H1 (cell line): ENCODE measurements at regions not wholly inside any gene's neighbourhood (a gene's known extent, or its start where the extent isn't known, plus 50 kb on each side); places are given as distances from the start of the nearest gene placed in this dataset.

Experiments
- CTCF ChIA-PET: fragments of 300-600 bp; sonication (Branson Sonifier 250); formaldehyde crosslinking; loops from one replicate; lab custom pipeline; 2021; ENCODE audit not compliant: partially characterized antibody; lab: Charles Lee
- POLR2A ChIA-PET: fragments of 300-600 bp; sonication (Branson Sonifier 250); formaldehyde crosslinking; loops from one replicate; lab custom pipeline; 2021; ENCODE audit warnings: inconsistent platforms; ENCODE audit not compliant: partially characterized antibody; lab: Charles Lee
- DNase-seq, 2 experiments: peaks; one replicate each; pipeline versions ENCODE4 v3.0.0 to v3.0.0-alpha.2; 2010 to 2022; ENCODE audit warnings: low spot score in 2 of 2, low read depth in 1 of 2, mixed read lengths in 1 of 2
- FAIRE-seq: peaks from 2 replicates; lab custom pipeline; 2011; peaks lifted over from hg19 to GRCh38; lab: Jason Lieb, UNC
- H2AFZ ChIP-seq: 2 replicates; pipeline ENCODE4 v1.8.1; 2012; ENCODE audit warnings: low read length, inconsistent platforms
- H2AK5ac ChIP-seq: 2 replicates; pipeline ENCODE4 v1.6.1; 2013; ENCODE audit warnings: low read depth, low read length
- H2BK120ac ChIP-seq: replicated peaks from 2 replicates; pipeline ENCODE3; 2013; ENCODE audit warnings: low read depth, low read length, inconsistent platforms
- H2BK12ac ChIP-seq: 2 replicates; pipeline ENCODE4 v1.6.1; 2013; ENCODE audit warnings: low read depth, low read length
- H2BK15ac ChIP-seq: 2 replicates; pipeline ENCODE4 v1.6.1; 2013; ENCODE audit warnings: low read length
- H2BK20ac ChIP-seq: 2 replicates; pipeline ENCODE4 v1.6.1; 2013; ENCODE audit warnings: low read length
- H2BK5ac ChIP-seq: 2 replicates; pipeline ENCODE4 v1.6.1; 2013; ENCODE audit warnings: low read depth, low read length
- H3K14ac ChIP-seq: 2 replicates; pipeline ENCODE4 v1.6.1; 2013; ENCODE audit warnings: inconsistent platforms; ENCODE audit not compliant: insufficient read length
- H3K18ac ChIP-seq: 2 replicates; pipeline ENCODE4 v1.6.1; 2013; ENCODE audit warnings: low read length; ENCODE audit errors: extremely low read depth
- H3K23ac ChIP-seq: 2 replicates; pipeline ENCODE4 v1.6.1; 2013; ENCODE audit warnings: inconsistent platforms; ENCODE audit not compliant: insufficient read length
- H3K23me2 ChIP-seq: 2 replicates; pipeline ENCODE4 v1.6.1; 2013; ENCODE audit warnings: low read depth, low read length
- H3K27ac ChIP-seq: 2 replicates; pipeline ENCODE4 v1.6.1; 2011; ENCODE audit warnings: low read depth, low read length, inconsistent platforms
- H3K27me3 ChIP-seq, 4 experiments: replicated peaks in 1 of 4; 1 replicate in 1 of 4; 2 replicates in 3 of 4; pipeline versions ENCODE4 v1.6.1 to v1.8.1; 2011 to 2013; ENCODE audit warnings: low read length in 3 of 4, mild to moderate bottlenecking in 3 of 4, inconsistent platforms in 2 of 4, mixed read lengths in 2 of 4, moderate library complexity in 1 of 4; ENCODE audit not compliant: control insufficient read depth in 3 of 4, insufficient read depth in 3 of 4; ENCODE audit errors: extremely low read depth in 1 of 4
- H3K36me3 ChIP-seq, 4 experiments: 2 replicates each; pipeline versions ENCODE4 v1.6.1 to v1.8.1; 2011 to 2013; ENCODE audit warnings: mild to moderate bottlenecking in 4 of 4, low read length in 3 of 4, moderate library complexity in 2 of 4, control low read depth in 1 of 4, inconsistent platforms in 1 of 4; ENCODE audit not compliant: insufficient read depth in 4 of 4, control insufficient read depth in 2 of 4
- H3K4ac ChIP-seq: replicated peaks from 2 replicates; pipeline ENCODE3; 2013; ENCODE audit warnings: low read length, low read depth, mixed read lengths, inconsistent platforms; ENCODE audit not compliant: insufficient read length
- H3K4me1 ChIP-seq, 4 experiments: replicated peaks in 1 of 4; 1 replicate in 1 of 4; 2 replicates in 3 of 4; pipeline versions ENCODE4 v1.6.1 to v1.8.1; 2011 to 2013; ENCODE audit warnings: low read length in 3 of 4, inconsistent platforms in 2 of 4, mixed read lengths in 1 of 4; ENCODE audit not compliant: insufficient read depth in 4 of 4, control insufficient read depth in 3 of 4
- H3K4me2 ChIP-seq, 2 experiments: 2 replicates each; pipeline versions ENCODE4 v1.6.1 to v1.8.1; 2011 to 2013; ENCODE audit warnings: low read depth in 2 of 2, low read length in 2 of 2, control low read depth in 1 of 2, inconsistent platforms in 1 of 2, mild to moderate bottlenecking in 1 of 2; ENCODE audit not compliant: insufficient read depth in 1 of 2
- H3K4me3 ChIP-seq, 4 experiments: fragments of 200-600, 300-600 bp in 1 of 4; sonication (generic), shearing (Covaris generic), sonication (Bioruptor Twin) in 1 of 4; 2 replicates each; pipeline versions ENCODE4 v1.5.1 to v1.8.1; 2011 to 2016; ENCODE audit warnings: low read length in 4 of 4, low read depth in 3 of 4, control low read depth in 2 of 4, inconsistent platforms in 2 of 4, mild to moderate bottlenecking in 2 of 4, mixed read lengths in 1 of 4, moderate library complexity in 1 of 4; ENCODE audit not compliant: insufficient read depth in 2 of 4; ENCODE audit errors: extremely low read depth in 1 of 4
- H3K56ac ChIP-seq: replicated peaks from 2 replicates; pipeline ENCODE3; 2013; ENCODE audit warnings: low read depth, mild to moderate bottlenecking, mixed read lengths, low read length, inconsistent platforms; ENCODE audit not compliant: insufficient read length
- H3K79me1 ChIP-seq: 2 replicates; pipeline ENCODE4 v1.6.1; 2013; ENCODE audit warnings: low read depth, low read length, control low read depth
- H3K79me2 ChIP-seq, 2 experiments: 2 replicates each; pipeline versions ENCODE4 v1.6.1 to v1.8.1; 2012 to 2013; ENCODE audit warnings: low read length in 2 of 2, mild to moderate bottlenecking in 2 of 2, inconsistent platforms in 1 of 2; ENCODE audit not compliant: insufficient read depth in 2 of 2, control insufficient read depth in 1 of 2
- H3K9ac ChIP-seq, 4 experiments: replicated peaks in 1 of 4; 1 replicate in 1 of 4; 2 replicates in 3 of 4; pipeline versions ENCODE4 v1.6.1 to v1.8.1; 2011 to 2013; ENCODE audit warnings: low read depth in 3 of 4, low read length in 3 of 4, control low read depth in 2 of 4, mild to moderate bottlenecking in 2 of 4, moderate library complexity in 2 of 4, inconsistent platforms in 1 of 4; ENCODE audit errors: extremely low read depth in 1 of 4
- H3K9me3 ChIP-seq, 2 experiments: 2 replicates each; pipeline versions ENCODE4 v1.6.1 to v1.8.1; 2012 to 2013; ENCODE audit warnings: mild to moderate bottlenecking in 2 of 2, moderate library complexity in 2 of 2, control low read depth in 1 of 2, inconsistent platforms in 1 of 2, low read depth in 1 of 2, low read length in 1 of 2, mixed read lengths in 1 of 2; ENCODE audit not compliant: insufficient read depth in 2 of 2
- H4K20me1 ChIP-seq, 2 experiments: replicated peaks in 1 of 2; 2 replicates each; pipeline versions ENCODE3 to v1.8.1; 2011 to 2013; ENCODE audit warnings: inconsistent platforms in 2 of 2, low read length in 2 of 2, mild to moderate bottlenecking in 1 of 2; ENCODE audit not compliant: insufficient read depth in 2 of 2, control insufficient read depth in 1 of 2
- H4K5ac ChIP-seq: 2 replicates; pipeline ENCODE4 v1.6.1; 2013; ENCODE audit warnings: low read length, low read depth, mixed read lengths, inconsistent platforms; ENCODE audit not compliant: insufficient read length
- H4K8ac ChIP-seq: 2 replicates; pipeline ENCODE4 v1.8.0; 2013; ENCODE audit warnings: mild to moderate bottlenecking, moderate library complexity, low read length, inconsistent platforms; ENCODE audit not compliant: insufficient read depth; ENCODE audit errors: extremely low read depth
- H4K91ac ChIP-seq: replicated peaks from 2 replicates; pipeline ENCODE3; 2013; ENCODE audit warnings: low read length, mixed read lengths, inconsistent platforms; ENCODE audit not compliant: insufficient read length
- ASH2L ChIP-seq: fragments of 200-600, 300-600 bp; sonication (generic); IDR thresholded peaks from one replicate; pipeline ENCODE4 v1.7.1; 2017; ENCODE audit warnings: low read length
- CEBPB ChIP-seq: IDR thresholded peaks from 2 replicates; pipeline ENCODE4 v1.6.1; 2012; ENCODE audit warnings: low read depth, low read length
- CREB1 ChIP-seq: IDR thresholded peaks from 2 replicates; pipeline ENCODE4 v1.6.1; 2012; ENCODE audit warnings: inconsistent platforms
- EP300 ChIP-seq, 2 experiments: IDR thresholded peaks; 1 replicate in 1 of 2; 2 replicates in 1 of 2; pipeline ENCODE4 v1.6.1; 2011 to 2012; ENCODE audit warnings: low read depth in 2 of 2, low read length in 2 of 2, mild to moderate bottlenecking in 2 of 2, borderline replicate concordance in 1 of 2, inconsistent platforms in 1 of 2, moderate library complexity in 1 of 2
- FOSL1 ChIP-seq: IDR thresholded peaks from 2 replicates; pipeline ENCODE4 v1.6.1; 2011; ENCODE audit warnings: mild to moderate bottlenecking, low read depth, low read length, moderate library complexity; ENCODE audit not compliant: insufficient read depth
- JUN ChIP-seq: IDR thresholded peaks from 2 replicates; pipeline ENCODE4 v1.6.1; 2011; ENCODE audit warnings: low read depth, mild to moderate bottlenecking, improper control_type of control experiment, low read length
- NANOG ChIP-seq: IDR thresholded peaks from 2 replicates; pipeline ENCODE4 v1.6.1; 2011; ENCODE audit warnings: low read length, low read depth, mild to moderate bottlenecking, inconsistent platforms; ENCODE audit not compliant: insufficient read depth, poor library complexity, severe bottlenecking
- NRF1 ChIP-seq: IDR thresholded peaks from 2 replicates; pipeline ENCODE4 v1.6.1; 2011; ENCODE audit warnings: mild to moderate bottlenecking, low read depth, low read length, improper control_type of control experiment
- POU5F1 ChIP-seq: IDR thresholded peaks from 2 replicates; pipeline ENCODE4 v1.6.1; 2011; ENCODE audit warnings: low read depth, mild to moderate bottlenecking, low read length, moderate library complexity
- RBBP5 ChIP-seq: IDR thresholded peaks from 2 replicates; pipeline ENCODE4 v1.7.1; 2012; ENCODE audit warnings: low read depth, mild to moderate bottlenecking, inconsistent platforms, low read length, moderate library complexity, borderline replicate concordance
- RXRA ChIP-seq: IDR thresholded peaks from 2 replicates; pipeline ENCODE4 v1.6.1; 2011; ENCODE audit warnings: low read depth, mild to moderate bottlenecking, low read length, moderate library complexity; ENCODE audit not compliant: insufficient read depth
- SP1 ChIP-seq: IDR thresholded peaks from 2 replicates; pipeline ENCODE4 v1.6.1; 2011; ENCODE audit warnings: low read depth, low read length
- SP2 ChIP-seq: IDR thresholded peaks from 2 replicates; pipeline ENCODE4 v1.6.1; 2012; ENCODE audit warnings: mild to moderate bottlenecking, low read length, inconsistent platforms
- TEAD4 ChIP-seq: IDR thresholded peaks from 2 replicates; pipeline ENCODE4 v1.6.1; 2012; ENCODE audit warnings: low read depth, low read length, inconsistent platforms, mixed read lengths
- WGBS, 2 experiments: shearing (Covaris generic) in 1 of 2; methylation state at CpG; one replicate each; pipeline versions ENCODE4 v1.1.6 to v1.1.7; 2013 to 2015; ENCODE audit warnings: low lambda C conversion rate in 2 of 2, mixed read lengths in 2 of 2, inconsistent platforms in 1 of 2, low coverage in 1 of 2, missing lambda C conversion rate in 1 of 2; ENCODE audit not compliant: insufficient replicate concordance in 2 of 2, insufficient coverage in 1 of 2, insufficient read length in 1 of 2; ENCODE audit errors: extremely low coverage in 1 of 2, missing lambda C conversion rate in 1 of 2; 5-methylcytosine and 5-hydroxymethylcytosine counted together
- TF ChIP-seq, protein P1 (sequence below): IDR thresholded peaks from 2 replicates; pipeline ENCODE4 v1.6.1; 2012; ENCODE audit warnings: inconsistent platforms

DNA sequence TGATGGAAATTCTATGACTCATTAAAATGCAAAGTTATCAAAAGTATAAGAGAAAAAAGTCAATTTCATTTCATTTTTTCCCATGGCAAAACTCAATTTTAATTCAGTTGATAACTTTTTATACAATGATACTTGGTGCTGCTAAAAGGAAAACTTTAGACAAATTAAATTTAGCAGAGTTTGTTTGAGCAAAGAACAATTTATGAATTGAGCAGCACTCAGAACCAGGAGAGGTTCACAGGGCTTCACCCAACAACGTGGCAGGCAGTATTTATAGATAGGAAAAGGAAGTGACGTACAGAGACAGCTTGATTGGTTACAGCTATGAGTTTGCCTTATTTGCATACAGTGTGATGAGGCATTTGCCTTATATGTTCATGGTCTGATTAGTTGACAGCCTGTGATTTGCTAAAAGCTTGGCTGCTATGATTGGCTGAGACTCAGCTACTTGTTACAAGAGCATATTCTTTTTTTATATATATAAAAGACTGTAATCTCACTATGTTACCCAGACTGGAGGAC, 157.2 kb upstream of the CELF2 start:
- H3K4me1 ChIP-seq = no peaks in the 10 kb centered on the region
- no peak for DNase-seq
- no peak overlapping the region for H2AK5ac ChIP-seq
- no peaks in the 10 kb centered on the region for H3K27me3 ChIP-seq
- no peak overlapping the region for H4K5ac ChIP-seq
- H3K4me3 ChIP-seq = no peak overlapping the region
- no peak overlapping the region for H2AFZ ChIP-seq
- no peaks in the 10 kb centered on the region for H3K36me3 ChIP-seq
- H2BK15ac ChIP-seq = no peak overlapping the region
- H3K23me2 ChIP-seq = no peaks in the 10 kb centered on the region
- TF ChIP-seq, protein P1, sequence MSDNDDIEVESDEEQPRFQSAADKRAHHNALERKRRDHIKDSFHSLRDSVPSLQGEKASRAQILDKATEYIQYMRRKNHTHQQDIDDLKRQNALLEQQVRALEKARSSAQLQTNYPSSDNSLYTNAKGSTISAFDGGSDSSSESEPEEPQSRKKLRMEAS = no peak
- TF ChIP-seq RBBP5 = no peak
- TF ChIP-seq FOSL1 = no peak
- no peak for TF ChIP-seq SP2
- TF ChIP-seq JUN = no peak
- no peak for TF ChIP-seq NANOG
- no peak for TF ChIP-seq NRF1
- TF ChIP-seq TEAD4 = no peak
- TF ChIP-seq RXRA = no peak
- no peak for TF ChIP-seq CREB1
- TF ChIP-seq POU5F1 = no peak
- no peak for TF ChIP-seq EP300 (IDR thresholded peaks at IDR 0.05; ENCODE audit: borderline replicate concordance in 1 of 2, low read depth in 2 of 2, low read length in 2 of 2)
- TF ChIP-seq SP1 = no peak
- no peak for TF ChIP-seq CEBPB
- TF ChIP-seq ASH2L = no peak
- no peaks in the 10 kb centered on the region for H3K79me1 ChIP-seq
- H3K27ac ChIP-seq = no peak overlapping the region
- no peak overlapping the region for H3K18ac ChIP-seq
- H2BK120ac ChIP-seq = no peak overlapping the region
- no peaks in the 10 kb centered on the region for H3K9me3 ChIP-seq
- H3K4me2 ChIP-seq = no peak overlapping the region
- H4K20me1 ChIP-seq = no peaks in the 10 kb centered on the region
- no peak overlapping the region for H2BK12ac ChIP-seq
- WGBS, 2 experiments = 77% methylated on average over 2 of the region's 2 CpGs; no CpG with 5 or more reads in 1 of the 2 experiments
- no peak overlapping the region for H2BK20ac ChIP-seq
- no peak overlapping the region for H3K4ac ChIP-seq
- H3K56ac ChIP-seq = no peak overlapping the region
- no peak overlapping the region for H4K8ac ChIP-seq
- H3K14ac ChIP-seq = no peak overlapping the region
- no peak overlapping the region for H4K91ac ChIP-seq
- H2BK5ac ChIP-seq = no peak overlapping the region
- no peak overlapping the region for H3K9ac ChIP-seq
- FAIRE-seq = no peak
- no peak overlapping the region for H3K23ac ChIP-seq
- POLR2A ChIA-PET = no interaction called here
- CTCF ChIA-PET = no interaction called here
- H3K79me2 ChIP-seq = no peaks in the 10 kb centered on the region
